ENCODE measurements at regions not wholly inside any gene's neighbourhood (a gene's known extent, or its start where the extent isn't known, plus 50 kb on each side); places are given as distances from the start of the nearest gene placed in this dataset.

GRCh38 chr4:155079871-155080270 lies 128.6 kb upstream of the NPY2R start:
- FAIRE-seq (no peak), DNase-seq (ENCODE audit: low read depth) (peak; percentile 8)
- TF ChIP-seq, protein P1, sequence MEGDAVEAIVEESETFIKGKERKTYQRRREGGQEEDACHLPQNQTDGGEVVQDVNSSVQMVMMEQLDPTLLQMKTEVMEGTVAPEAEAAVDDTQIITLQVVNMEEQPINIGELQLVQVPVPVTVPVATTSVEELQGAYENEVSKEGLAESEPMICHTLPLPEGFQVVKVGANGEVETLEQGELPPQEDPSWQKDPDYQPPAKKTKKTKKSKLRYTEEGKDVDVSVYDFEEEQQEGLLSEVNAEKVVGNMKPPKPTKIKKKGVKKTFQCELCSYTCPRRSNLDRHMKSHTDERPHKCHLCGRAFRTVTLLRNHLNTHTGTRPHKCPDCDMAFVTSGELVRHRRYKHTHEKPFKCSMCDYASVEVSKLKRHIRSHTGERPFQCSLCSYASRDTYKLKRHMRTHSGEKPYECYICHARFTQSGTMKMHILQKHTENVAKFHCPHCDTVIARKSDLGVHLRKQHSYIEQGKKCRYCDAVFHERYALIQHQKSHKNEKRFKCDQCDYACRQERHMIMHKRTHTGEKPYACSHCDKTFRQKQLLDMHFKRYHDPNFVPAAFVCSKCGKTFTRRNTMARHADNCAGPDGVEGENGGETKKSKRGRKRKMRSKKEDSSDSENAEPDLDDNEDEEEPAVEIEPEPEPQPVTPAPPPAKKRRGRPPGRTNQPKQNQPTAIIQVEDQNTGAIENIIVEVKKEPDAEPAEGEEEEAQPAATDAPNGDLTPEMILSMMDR (IDR thresholded peaks at IDR 0.05; ENCODE audit: insufficient read depth, low read length, severe bottlenecking): no peak

GRCh38 chr4:155081222-155081621 lies 127.2 kb upstream of the NPY2R start:
- no peak for DNase-seq (ENCODE audit: low read depth)
- no peak overlapping the region for H3K4me3 ChIP-seq (ENCODE audit: low read depth, low read length)
- H3K36me3 ChIP-seq (ENCODE audit: control insufficient read depth, insufficient read depth, low read length): no peaks in the 10 kb centered on the region
- FAIRE-seq: no peak
- TF ChIP-seq, protein P1 (IDR thresholded peaks at IDR 0.05; ENCODE audit: insufficient read depth, low read length, severe bottlenecking): no peak
- no peaks in the 10 kb centered on the region for H3K27me3 ChIP-seq (ENCODE audit: control insufficient read depth, insufficient read depth, low read length)

More at GRCh38 chr4:155079871-155080270, 128.6 kb upstream of the NPY2R start:
- no peaks in the 10 kb centered on the region for H3K27me3 ChIP-seq (ENCODE audit: control insufficient read depth, insufficient read depth, low read length)
- H3K4me3 ChIP-seq (ENCODE audit: low read depth, low read length): no peak overlapping the region
- no peaks in the 10 kb centered on the region for H3K36me3 ChIP-seq (ENCODE audit: control insufficient read depth, insufficient read depth, low read length)

DNA sequence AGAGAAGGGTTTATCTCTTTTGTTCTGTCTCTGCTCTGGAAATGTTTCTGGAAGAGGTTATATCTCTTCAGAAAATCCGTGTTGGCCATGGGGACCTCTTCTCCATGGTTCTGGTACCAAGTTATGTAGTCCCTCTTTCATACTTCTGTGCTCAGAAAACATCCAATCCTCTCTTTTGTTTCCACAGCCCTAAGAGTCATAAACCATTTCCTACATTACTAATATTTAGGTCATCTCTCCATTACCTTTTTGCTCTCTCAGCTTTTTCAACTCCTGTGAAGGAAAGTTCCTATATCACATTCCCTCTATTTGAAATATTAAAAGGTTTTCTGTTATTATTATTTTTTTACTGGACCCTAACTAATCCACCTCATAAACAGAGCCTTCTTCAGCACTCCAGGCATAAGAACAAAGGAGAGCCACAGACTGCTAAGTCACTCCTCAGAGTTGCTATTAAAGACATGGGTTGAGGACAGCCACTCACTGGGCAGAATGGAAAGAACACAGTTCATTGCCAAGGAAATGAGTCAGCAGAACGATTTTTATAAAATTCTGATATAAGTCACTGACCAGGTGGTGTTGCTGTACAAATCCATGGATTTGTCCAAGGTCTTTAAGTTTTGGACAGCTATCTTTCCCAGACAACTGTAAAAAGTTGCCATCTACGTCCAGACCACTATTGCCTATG lies 122.4 kb upstream of the NPY2R start:
- peak; percentile 41 for DNase-seq (ENCODE audit: low read depth)
- TF ChIP-seq, protein P1 (IDR thresholded peaks at IDR 0.05; ENCODE audit: insufficient read depth, low read length, severe bottlenecking): no peak
- FAIRE-seq: no peak

GRCh38 chr4:155094201-155094820 lies 114.1 kb upstream of the NPY2R start:
- TF ChIP-seq, protein P1 (IDR thresholded peaks at IDR 0.05; ENCODE audit: insufficient read depth, low read length, severe bottlenecking): no peak
- no peaks in the 10 kb centered on the region for H3K36me3 ChIP-seq (ENCODE audit: control insufficient read depth, insufficient read depth, low read length)
- H3K4me3 ChIP-seq (ENCODE audit: low read depth, low read length): no peak overlapping the region
- no peaks in the 10 kb centered on the region for H3K27me3 ChIP-seq (ENCODE audit: control insufficient read depth, insufficient read depth, low read length)
- FAIRE-seq (no peak), DNase-seq (ENCODE audit: low read depth) (no peak)

More for the DNA sequence above, 122.4 kb upstream of the NPY2R start:
- H3K36me3 ChIP-seq (ENCODE audit: control insufficient read depth, insufficient read depth, low read length): no peaks in the 10 kb centered on the region
- H3K4me3 ChIP-seq (ENCODE audit: low read depth, low read length): no peak overlapping the region
- no peaks in the 10 kb centered on the region for H3K27me3 ChIP-seq (ENCODE audit: control insufficient read depth, insufficient read depth, low read length)

GRCh38 chr4:155099231-155099630 lies 109.2 kb upstream of the NPY2R start:
- DNase-seq (ENCODE audit: low read depth) (no peak), FAIRE-seq (no peak)
- Histone ChIP-seq H3K36me3 (ENCODE audit: control insufficient read depth, insufficient read depth, low read length) (no peaks in the 10 kb centered on the region), H3K4me3 (ENCODE audit: low read depth, low read length) (no peak overlapping the region), H3K27me3 (ENCODE audit: control insufficient read depth, insufficient read depth, low read length) (no peaks in the 10 kb centered on the region)
- TF ChIP-seq, protein P1 (IDR thresholded peaks at IDR 0.05; ENCODE audit: insufficient read depth, low read length, severe bottlenecking): no peak

All from bronchial epithelial cell (primary cell).